ENCODE measurements at regions not wholly inside any gene's neighbourhood (a gene's known extent, or its start where the extent isn't known, plus 50 kb on each side); places are given as distances from the start of the nearest gene placed in this dataset.

DNA sequence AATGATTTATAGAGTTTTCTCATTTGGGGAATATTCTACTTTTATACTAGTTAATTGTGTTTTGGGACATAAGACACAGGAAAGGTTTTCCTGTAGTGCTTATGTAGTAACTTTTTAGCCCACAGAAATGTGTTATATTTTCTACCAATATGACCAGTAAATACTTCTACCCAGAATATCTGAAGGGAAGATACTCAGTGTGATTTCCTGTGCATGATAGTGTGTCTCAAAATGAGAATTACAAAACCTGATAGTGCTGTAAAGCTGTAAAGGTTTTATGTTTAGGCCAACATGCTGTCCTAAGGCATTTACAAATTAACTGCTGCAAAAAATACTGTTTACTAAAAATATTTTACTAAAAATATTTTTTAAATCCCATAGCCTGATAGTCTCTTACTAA lies 126.8 kb downstream of the RXFP2 start:
- Histone ChIP-seq H3K36me3 (no peaks in the 10 kb centered on the region), H3K27me3 (no peaks in the 10 kb centered on the region), H3K27ac (no peak overlapping the region), H3K4me1 (peaks cover 13% of the 10 kb centered on the region), H3K9me3 (no peaks in the 10 kb centered on the region), H3K4me3 (no peak overlapping the region)
- no peak for DNase-seq (ENCODE audit: low spot score in 2 of 2)
- TF ChIP-seq EP300 (IDR thresholded peaks at IDR 0.05) (no peak), POLR2AphosphoS5 (IDR thresholded peaks at IDR 0.05) (no peak), POLR2A (IDR thresholded peaks at IDR 0.05) (no peak)
- TF ChIP-seq, protein P1, sequence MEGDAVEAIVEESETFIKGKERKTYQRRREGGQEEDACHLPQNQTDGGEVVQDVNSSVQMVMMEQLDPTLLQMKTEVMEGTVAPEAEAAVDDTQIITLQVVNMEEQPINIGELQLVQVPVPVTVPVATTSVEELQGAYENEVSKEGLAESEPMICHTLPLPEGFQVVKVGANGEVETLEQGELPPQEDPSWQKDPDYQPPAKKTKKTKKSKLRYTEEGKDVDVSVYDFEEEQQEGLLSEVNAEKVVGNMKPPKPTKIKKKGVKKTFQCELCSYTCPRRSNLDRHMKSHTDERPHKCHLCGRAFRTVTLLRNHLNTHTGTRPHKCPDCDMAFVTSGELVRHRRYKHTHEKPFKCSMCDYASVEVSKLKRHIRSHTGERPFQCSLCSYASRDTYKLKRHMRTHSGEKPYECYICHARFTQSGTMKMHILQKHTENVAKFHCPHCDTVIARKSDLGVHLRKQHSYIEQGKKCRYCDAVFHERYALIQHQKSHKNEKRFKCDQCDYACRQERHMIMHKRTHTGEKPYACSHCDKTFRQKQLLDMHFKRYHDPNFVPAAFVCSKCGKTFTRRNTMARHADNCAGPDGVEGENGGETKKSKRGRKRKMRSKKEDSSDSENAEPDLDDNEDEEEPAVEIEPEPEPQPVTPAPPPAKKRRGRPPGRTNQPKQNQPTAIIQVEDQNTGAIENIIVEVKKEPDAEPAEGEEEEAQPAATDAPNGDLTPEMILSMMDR (IDR thresholded peaks at IDR 0.05), result no peak

DNA sequence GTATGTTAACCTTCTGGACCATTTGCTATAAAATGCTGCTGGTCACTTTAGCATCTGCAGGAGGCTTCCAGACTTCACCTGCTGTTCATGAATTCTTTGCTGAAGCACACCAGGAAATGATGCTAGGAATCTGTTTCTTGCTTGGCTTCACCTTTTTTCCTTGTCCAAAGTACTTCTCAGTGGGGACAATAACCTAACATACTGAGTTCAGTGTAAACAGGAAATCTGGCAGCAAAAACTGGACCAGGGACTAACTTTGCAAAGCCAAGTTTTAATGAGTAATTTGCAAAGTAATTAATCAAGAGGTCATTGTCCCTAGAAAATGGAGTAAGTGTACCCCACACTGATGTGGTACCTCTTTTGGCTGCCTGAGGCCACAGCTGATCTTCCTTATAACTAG lies 128.4 kb downstream of the RXFP2 start:
- no peaks in the 10 kb centered on the region for H3K36me3 ChIP-seq

DNA sequence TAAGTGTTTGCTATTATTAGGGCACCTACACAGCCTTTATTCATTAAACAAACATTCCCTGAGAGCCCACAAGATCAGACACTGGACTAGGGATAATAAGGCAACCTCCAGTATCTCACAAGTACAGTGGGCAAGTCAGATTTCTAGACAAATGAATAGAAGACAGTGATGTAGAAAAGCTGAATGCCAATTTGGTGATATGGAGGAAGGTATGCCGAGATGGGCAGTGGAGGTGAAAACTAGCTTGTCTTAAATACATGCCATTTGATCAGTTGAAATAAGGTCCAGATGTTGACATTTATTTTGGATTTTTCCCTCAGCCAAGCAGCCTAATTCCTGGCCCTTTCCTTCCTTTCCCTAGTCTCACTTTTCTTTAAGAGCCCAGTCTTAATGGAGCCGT lies 130.3 kb downstream of the RXFP2 start:
- WGBS, result 100% methylated on average over 2 of the region's 2 CpGs

More for the DNA sequence above, 128.4 kb downstream of the RXFP2 start:
- Histone ChIP-seq H3K4me3 (no peak overlapping the region), H3K27ac (no peak overlapping the region), H3K9me3 (no peaks in the 10 kb centered on the region), H3K4me1 (peaks cover 13% of the 10 kb centered on the region), H3K27me3 (no peaks in the 10 kb centered on the region)
- TF ChIP-seq POLR2A (IDR thresholded peaks at IDR 0.05) (no peak), POLR2AphosphoS5 (IDR thresholded peaks at IDR 0.05) (no peak), EP300 (IDR thresholded peaks at IDR 0.05) (no peak)
- TF ChIP-seq, protein P1 (IDR thresholded peaks at IDR 0.05), result no peak
- no peak for DNase-seq (ENCODE audit: low spot score in 2 of 2)

DNA sequence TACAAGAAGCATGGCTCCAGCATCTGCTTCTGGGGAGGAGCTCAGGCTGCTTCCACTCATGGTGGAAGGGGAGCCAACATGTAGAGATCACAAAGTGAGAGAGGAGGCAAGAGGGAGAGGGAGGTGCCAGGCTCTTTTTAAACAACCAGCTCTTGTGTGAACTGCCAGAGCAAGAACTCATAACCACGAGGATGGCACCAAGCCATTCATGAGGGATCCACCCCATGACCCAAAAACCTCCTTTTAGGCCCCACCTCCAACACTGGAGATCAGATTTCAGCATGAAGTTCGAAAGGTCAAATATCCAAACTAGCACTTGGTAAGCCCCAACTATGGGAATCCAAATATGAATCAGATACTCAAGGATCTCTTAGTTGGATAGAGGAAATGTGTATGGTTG lies 131.2 kb downstream of the RXFP2 start:
- no peak for DNase-seq (ENCODE audit: low spot score in 2 of 2)
- Histone ChIP-seq H3K4me3 (no peak overlapping the region), H3K9me3 (no peaks in the 10 kb centered on the region), H3K4me1 (peaks cover 13% of the 10 kb centered on the region), H3K36me3 (no peaks in the 10 kb centered on the region), H3K27ac (no peak overlapping the region), H3K27me3 (no peaks in the 10 kb centered on the region)
- TF ChIP-seq POLR2AphosphoS5 (IDR thresholded peaks at IDR 0.05) (no peak), EP300 (IDR thresholded peaks at IDR 0.05) (no peak), POLR2A (IDR thresholded peaks at IDR 0.05) (no peak)
- TF ChIP-seq, protein P1 (IDR thresholded peaks at IDR 0.05), result no peak
- WGBS, result 54% methylated on average over 2 of the region's 2 CpGs

More for the DNA sequence above, 130.3 kb downstream of the RXFP2 start:
- H3K36me3 ChIP-seq, result no peaks in the 10 kb centered on the region
- H3K27ac ChIP-seq, result no peak overlapping the region
- no peak overlapping the region for H3K4me3 ChIP-seq
- TF ChIP-seq POLR2A (IDR thresholded peaks at IDR 0.05) (no peak), POLR2AphosphoS5 (IDR thresholded peaks at IDR 0.05) (no peak), EP300 (IDR thresholded peaks at IDR 0.05) (no peak)
- TF ChIP-seq, protein P1 (IDR thresholded peaks at IDR 0.05), result no peak
- peaks cover 13% of the 10 kb centered on the region for H3K4me1 ChIP-seq
- no peaks in the 10 kb centered on the region for H3K27me3 ChIP-seq
- DNase-seq (ENCODE audit: low spot score in 2 of 2), result no peak
- H3K9me3 ChIP-seq, result no peaks in the 10 kb centered on the region

DNA sequence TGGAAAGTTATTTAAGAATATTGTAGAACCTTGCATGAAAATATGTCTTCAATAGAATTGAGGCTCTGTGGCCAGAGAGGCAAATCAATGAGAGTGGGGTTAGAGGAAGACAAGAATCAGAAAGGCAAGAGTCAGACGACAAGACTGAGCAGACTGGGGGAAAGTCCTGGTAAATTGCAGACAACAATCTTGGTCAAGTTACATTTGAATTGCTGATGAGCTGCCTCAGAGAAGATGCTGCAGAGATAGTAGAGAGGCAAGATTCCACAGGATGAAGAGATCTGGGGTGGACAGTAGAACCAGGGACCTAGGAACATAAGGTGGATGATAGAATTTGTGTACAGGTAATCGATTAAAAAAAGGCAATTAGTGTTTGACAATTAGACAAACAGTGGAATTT lies 133.8 kb downstream of the RXFP2 start:
- no peaks in the 10 kb centered on the region for H3K36me3 ChIP-seq
- H3K4me3 ChIP-seq, result no peak overlapping the region
- no peaks in the 10 kb centered on the region for H3K9me3 ChIP-seq
- H3K27ac ChIP-seq, result no peak overlapping the region
- peaks cover 13% of the 10 kb centered on the region for H3K4me1 ChIP-seq
- DNase-seq (ENCODE audit: low spot score in 2 of 2), result no peak
- 77% methylated on average over 2 of the region's 2 CpGs for WGBS
- TF ChIP-seq EP300 (IDR thresholded peaks at IDR 0.05) (no peak), POLR2A (IDR thresholded peaks at IDR 0.05) (no peak), POLR2AphosphoS5 (IDR thresholded peaks at IDR 0.05) (no peak)
- TF ChIP-seq, protein P1 (IDR thresholded peaks at IDR 0.05), result no peak
- H3K27me3 ChIP-seq, result no peaks in the 10 kb centered on the region
